Left ventricle myocardium inferior (tissue), 1 donor: ENCODE measurements at regions not wholly inside any gene's neighbourhood (a gene's known extent, or its start where the extent isn't known, plus 50 kb on each side); places are given as distances from the start of the nearest gene placed in this dataset.

Experiments used
- DNase-seq: peaks from one replicate; pipeline ENCODE4 v3.0.0-alpha.2; 2020
- H3K27ac ChIP-seq: fragments of 200-600 bp; replicated peaks from 2 replicates; pipeline ENCODE4 v1.8.0; 2021
- H3K27me3 ChIP-seq: fragments of 200-600 bp; 2 replicates; pipeline ENCODE4 v1.8.0; 2021; ENCODE audit warnings: low read depth
- H3K36me3 ChIP-seq: fragments of 200-600 bp; 2 replicates; pipeline ENCODE4 v1.8.0; 2021
- H3K4me1 ChIP-seq: fragments of 200-600 bp; 2 replicates; pipeline ENCODE4 v1.8.0; 2021
- H3K4me3 ChIP-seq: fragments of 200-600 bp; 2 replicates; pipeline ENCODE4 v1.8.0; 2021; ENCODE audit warnings: mild to moderate bottlenecking, moderate library complexity
- H3K9me3 ChIP-seq: fragments of 200-600 bp; replicated peaks from 2 replicates; pipeline ENCODE4 v1.8.0; 2021
- CTCF ChIP-seq: fragments of 200-600 bp; IDR thresholded peaks from 2 replicates; pipeline ENCODE4 v1.8.0; 2021; ENCODE audit warnings: antibody characterized with exemption, mild to moderate bottlenecking, borderline replicate concordance
- intact Hi-C: fragments of 100-400 bp; cut with micrococcal nuclease; formaldehyde crosslinking; loops from one replicate; pipeline ENCODE4 v1.11.0; 2022
- donor health status: DM: no; HTN: yes; CAD: no; lungs with severe emphysema.

- no peak for TF ChIP-seq CTCF
- Histone ChIP-seq H3K9me3 (no peaks in the 10 kb centered on the region), H3K36me3 (no peaks in the 10 kb centered on the region), H3K27me3 (no peaks in the 10 kb centered on the region), H3K27ac (no peak overlapping the region), H3K4me3 (no peak overlapping the region), H3K4me1 (no peaks in the 10 kb centered on the region)
- DNase-seq, result no peak
- intact Hi-C loops, result no loop called here
These were observed 133.5 kb upstream of the TMEM132C start for GRCh38 chr12:128133321-128134073.

GRCh38 chr12:128137140-128137539, 129.8 kb upstream of the TMEM132C start:
- DNase-seq, result no peak
- Histone ChIP-seq H3K27ac (no peak overlapping the region), H3K4me3 (no peak overlapping the region), H3K4me1 (peaks cover 4% of the 10 kb centered on the region), H3K36me3 (no peaks in the 10 kb centered on the region), H3K27me3 (no peaks in the 10 kb centered on the region), H3K9me3 (no peaks in the 10 kb centered on the region)
- no peak for TF ChIP-seq CTCF
- intact Hi-C loops, result no loop called here

- no peaks in the 10 kb centered on the region for H3K9me3 ChIP-seq
- no peak for TF ChIP-seq CTCF
- intact Hi-C loops, result no loop called here
- H3K27ac ChIP-seq, result no peak overlapping the region
- H3K36me3 ChIP-seq, result no peaks in the 10 kb centered on the region
- H3K4me3 ChIP-seq, result no peak overlapping the region
- peaks cover 4% of the 10 kb centered on the region for H3K4me1 ChIP-seq
- DNase-seq, result no peak
- H3K27me3 ChIP-seq, result no peaks in the 10 kb centered on the region
These were observed 128.8 kb upstream of the TMEM132C start for GRCh38 chr12:128138125-128138524.

GRCh38 chr12:128140551-128140950, 126.4 kb upstream of the TMEM132C start:
- no peak overlapping the region for H3K4me3 ChIP-seq
- intact Hi-C loops, result no loop called here
- H3K27me3 ChIP-seq, result no peaks in the 10 kb centered on the region
- DNase-seq, result no peak
- H3K27ac ChIP-seq, result no peak overlapping the region
- no peaks in the 10 kb centered on the region for H3K36me3 ChIP-seq
- H3K9me3 ChIP-seq, result no peaks in the 10 kb centered on the region
- peaks cover 4% of the 10 kb centered on the region for H3K4me1 ChIP-seq
- TF ChIP-seq CTCF, result no peak

- H3K4me1 ChIP-seq, result no peaks in the 10 kb centered on the region
- no peak for TF ChIP-seq CTCF
- H3K27me3 ChIP-seq, result peaks cover 4% of the 10 kb centered on the region
- intact Hi-C loops, result no loop called here
- H3K9me3 ChIP-seq, result no peaks in the 10 kb centered on the region
- no peak overlapping the region for H3K4me3 ChIP-seq
- H3K36me3 ChIP-seq, result no peaks in the 10 kb centered on the region
- DNase-seq, result no peak
- no peak overlapping the region for H3K27ac ChIP-seq
These were observed 116.0 kb upstream of the TMEM132C start for GRCh38 chr12:128150961-128151360.
